GM19351 (cell line): ENCODE measurements at regions not wholly inside any gene's neighbourhood (a gene's known extent, or its start where the extent isn't known, plus 50 kb on each side); places are given as distances from the start of the nearest gene placed in this dataset.

Source experiments
- ATAC-seq: cut with Tn5 transposase; IDR thresholded peaks from one replicate; pipeline ENCODE4 v1.9.1; 2021; ENCODE audit warnings: mild to moderate bottlenecking, moderate library complexity; ENCODE audit not compliant: unreplicated experiment

DNA sequence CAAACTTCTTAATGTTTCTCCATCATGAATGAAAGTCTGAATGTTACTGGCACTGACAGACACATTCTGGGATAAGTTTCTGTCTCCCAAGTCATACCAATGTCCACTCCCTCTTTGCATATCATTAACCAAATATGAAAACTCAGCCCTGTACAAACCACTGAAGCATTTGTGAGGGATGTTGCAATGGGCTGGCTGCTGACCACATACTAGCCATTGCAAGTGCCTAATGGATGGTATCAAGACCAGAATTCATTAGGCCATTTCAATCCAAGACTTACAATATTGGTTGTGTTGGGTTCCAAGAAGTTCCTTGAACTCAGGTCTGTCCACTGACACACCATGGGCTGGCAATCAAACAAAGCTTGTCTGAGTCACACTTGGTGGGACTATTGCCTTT, 73.8 kb downstream of the CBLN2 start:
- ATAC-seq: no peak

DNA sequence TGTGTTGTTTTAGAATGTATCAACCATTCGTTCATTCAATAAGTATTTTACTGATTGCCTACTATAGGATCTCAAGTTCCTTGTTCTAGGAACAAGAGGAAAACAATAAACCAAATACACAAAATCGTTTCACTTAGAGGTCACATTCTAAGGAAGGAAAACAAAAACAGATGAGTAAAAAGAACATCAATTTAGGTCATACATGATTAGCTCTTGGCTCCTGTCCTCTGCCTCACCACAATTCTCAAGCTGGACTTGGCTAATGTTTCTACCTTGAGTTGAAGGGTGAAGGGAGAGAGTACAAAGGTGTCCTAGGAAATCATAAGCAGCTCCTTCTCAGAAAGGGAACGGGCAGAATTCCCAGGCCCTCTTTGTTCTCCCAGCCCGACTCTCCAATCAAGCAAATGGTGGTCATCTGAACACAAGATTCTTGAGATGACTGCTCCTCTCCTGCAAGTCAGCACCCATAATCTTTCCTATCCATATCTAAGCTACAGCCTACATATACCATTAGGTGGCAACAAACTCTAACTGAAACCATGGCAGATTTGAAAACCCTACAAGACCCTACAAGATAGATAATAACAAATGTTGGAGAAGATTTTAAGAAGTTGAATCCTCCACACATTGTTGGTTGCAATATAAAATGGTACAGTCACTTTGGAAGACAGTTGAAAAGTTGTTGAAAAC, 76.0 kb downstream of the CBLN2 start:
- no peak for ATAC-seq

- ATAC-seq: no peak
Observed at GRCh38 chr18:72460210-72460680, 83.9 kb downstream of the CBLN2 start.

DNA sequence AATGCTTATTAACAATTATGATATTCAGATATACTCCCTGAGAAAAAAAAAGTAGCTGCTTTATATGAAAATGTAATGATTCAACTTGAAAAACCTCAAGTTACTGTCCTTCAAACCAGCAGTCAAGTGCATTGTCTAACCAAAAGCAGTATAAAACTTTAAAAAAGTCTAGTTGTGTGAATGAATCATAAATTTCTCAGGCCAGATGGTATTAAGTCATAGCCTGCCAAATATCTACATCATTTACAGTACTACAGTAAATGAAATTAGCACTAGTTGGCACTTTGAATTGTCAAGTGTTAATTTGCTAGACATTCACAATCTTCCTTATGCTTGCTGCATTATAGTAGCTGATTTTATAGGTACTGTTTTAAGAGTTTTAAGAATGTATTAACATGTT, 85.9 kb downstream of the CBLN2 start:
- ATAC-seq: no peak

GRCh38 chr18:72456802-72457201, 87.3 kb downstream of the CBLN2 start:
- no peak for ATAC-seq

DNA sequence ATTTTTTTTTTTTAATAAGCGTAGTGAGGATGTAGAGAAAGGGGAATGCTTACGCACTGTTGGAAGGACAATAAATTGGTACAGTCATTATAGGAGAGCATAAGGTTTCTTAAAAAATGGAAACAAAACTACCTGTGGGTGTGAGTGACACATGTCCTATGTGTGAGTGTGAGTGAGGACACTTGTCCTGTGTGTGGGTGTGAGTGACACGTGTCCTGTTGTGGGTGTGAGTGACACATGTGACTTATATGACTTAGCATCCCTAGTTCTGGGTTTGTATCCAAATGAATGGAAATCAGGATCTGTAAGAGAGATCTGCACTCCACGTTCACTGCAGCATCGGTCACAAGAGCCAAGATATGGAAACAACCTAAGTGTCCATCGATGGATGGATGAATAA, 91.8 kb downstream of the CBLN2 start:
- no peak for ATAC-seq

DNA sequence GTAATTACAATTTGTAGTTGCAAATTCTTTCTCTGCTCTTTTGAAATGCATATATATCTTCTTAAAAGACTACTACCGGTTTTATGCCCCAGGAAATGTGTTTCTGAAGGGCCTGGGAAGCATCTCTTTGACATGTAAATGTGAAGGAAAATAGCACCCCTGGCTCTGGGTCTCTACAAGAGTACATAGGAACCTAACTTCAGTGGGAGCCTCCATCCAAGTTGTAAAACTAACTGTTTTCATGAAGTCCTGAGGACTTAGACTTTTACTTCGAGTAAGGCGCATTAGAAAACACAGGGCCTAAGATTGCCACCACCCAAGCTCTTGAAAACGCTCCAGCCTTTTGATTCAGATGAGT, 99.4 kb downstream of the CBLN2 start:
- no peak for ATAC-seq

DNA sequence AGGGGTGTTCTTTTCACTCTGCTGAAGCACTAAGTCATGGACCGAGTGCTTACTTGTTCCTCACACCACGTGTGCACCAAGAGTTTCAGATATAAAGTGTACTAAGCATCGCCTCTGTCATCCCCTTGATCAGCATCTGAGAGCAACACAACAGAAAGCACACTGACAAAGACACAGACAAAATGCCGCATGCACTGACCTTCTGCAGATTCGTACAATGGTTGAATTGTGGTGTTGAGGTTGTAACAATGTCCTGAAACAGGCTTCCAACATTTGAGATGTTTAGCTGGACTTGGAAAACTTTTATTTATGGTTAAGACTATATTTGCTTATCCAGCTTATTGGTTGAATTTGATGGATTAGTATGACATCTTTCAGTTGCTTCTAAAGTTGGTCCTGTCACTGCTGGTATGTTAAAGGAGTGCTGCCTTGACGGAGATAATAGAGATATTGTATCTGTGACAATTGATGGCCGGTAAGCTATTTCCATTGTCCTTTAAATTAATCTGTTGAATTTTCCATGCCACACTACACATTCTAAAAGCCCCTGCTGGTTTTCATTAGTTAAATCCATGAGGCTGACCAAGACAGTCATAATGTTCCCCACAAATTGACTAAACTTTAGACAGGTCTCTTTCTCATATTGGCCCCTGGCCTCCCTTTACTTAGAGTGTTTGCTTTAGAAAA, 99.9 kb downstream of the CBLN2 start:
- no peak for ATAC-seq

GRCh38 chr18:72436401-72436800, 107.7 kb downstream of the CBLN2 start:
- no peak for ATAC-seq

GRCh38 chr18:72433756-72434155, 110.4 kb downstream of the CBLN2 start:
- no peak for ATAC-seq

- ATAC-seq: no peak
Observed at GRCh38 chr18:72427721-72428120, 116.4 kb downstream of the CBLN2 start.

GRCh38 chr18:72419914-72420313, 124.2 kb downstream of the CBLN2 start:
- no peak for ATAC-seq

GRCh38 chr18:72412927-72413326, 131.2 kb downstream of the CBLN2 start:
- ATAC-seq: no peak

GRCh38 chr18:72411261-72411660, 132.9 kb downstream of the CBLN2 start:
- no peak for ATAC-seq

GRCh38 chr18:72410399-72410798, 133.7 kb downstream of the CBLN2 start:
- no peak for ATAC-seq

- ATAC-seq: no peak
Observed at GRCh38 chr18:72409903-72410302, 134.2 kb downstream of the CBLN2 start.

DNA sequence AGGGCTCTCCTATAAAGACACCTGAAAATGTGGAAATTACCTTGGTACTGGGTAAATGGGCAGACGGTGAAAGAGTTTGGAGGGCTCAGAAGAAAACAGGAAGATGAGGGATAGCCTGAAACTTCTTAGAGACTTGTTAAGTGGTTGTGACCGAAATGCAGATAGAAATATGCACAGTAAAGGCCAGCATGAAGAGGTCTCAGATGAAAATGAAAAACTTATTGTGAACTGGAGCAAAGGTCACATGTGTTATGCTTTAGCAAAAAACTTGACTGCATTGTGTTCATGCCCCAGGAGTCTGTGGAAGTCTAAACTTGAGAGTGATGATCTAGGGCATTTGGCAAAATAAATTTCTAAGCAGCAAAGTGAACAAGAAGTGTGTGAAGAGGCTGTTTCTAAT, 137.1 kb downstream of the CBLN2 start:
- ATAC-seq: no peak

- no peak for ATAC-seq
Observed at GRCh38 chr18:72391951-72392350, 152.2 kb downstream of the CBLN2 start.

GRCh38 chr18:72391427-72391826, 152.7 kb downstream of the CBLN2 start:
- ATAC-seq: no peak

- ATAC-seq: no peak
Observed at GRCh38 chr18:72378016-72378415, 166.1 kb downstream of the CBLN2 start.

DNA sequence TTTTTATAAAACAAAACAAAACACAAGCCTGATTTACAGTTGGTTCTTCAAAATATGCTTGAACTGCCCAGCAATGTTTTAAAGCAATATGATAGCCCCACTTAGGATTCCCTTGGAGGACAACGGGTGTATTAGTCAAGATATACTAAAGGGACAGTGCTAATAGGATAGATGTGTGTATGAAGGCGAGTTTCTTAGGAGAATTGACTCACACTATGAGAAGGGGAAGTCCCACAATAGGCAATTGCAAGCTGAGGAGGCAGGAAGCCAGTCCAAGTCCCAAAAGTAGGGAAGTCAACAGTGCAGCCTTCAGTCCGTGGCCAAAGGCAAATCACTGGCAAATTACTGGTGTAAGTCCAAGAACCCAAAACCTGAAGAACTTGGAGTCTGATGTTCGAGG, 167.9 kb downstream of the CBLN2 start:
- no peak for ATAC-seq

GRCh38 chr18:72375618-72376017, 168.5 kb downstream of the CBLN2 start:
- ATAC-seq: no peak

- no peak for ATAC-seq
Observed at GRCh38 chr18:72372076-72372475, 172.1 kb downstream of the CBLN2 start.
